ENCODE measurements at regions not wholly inside any gene's neighbourhood (a gene's known extent, or its start where the extent isn't known, plus 50 kb on each side); places are given as distances from the start of the nearest gene placed in this dataset.

GRCh38 chr11:32184041-32184722 is 93.3 kb downstream of the RCN1 start:
- no peak overlapping the region for H3K27ac Mint-ChIP-seq
- H3K27me3 Mint-ChIP-seq, result peaks cover 40% of the 10 kb centered on the region
- H3K36me3 Mint-ChIP-seq, result no peaks in the 10 kb centered on the region
- H3K9me3 Mint-ChIP-seq, result no peaks in the 10 kb centered on the region
- CTCF ChIA-PET, result interaction anchor here (1.2 kb wide), 1 partner anchor 133 kb away, joined by 3 read pairs; no protein-coding TSS in a partner anchor
- H3K4me1 Mint-ChIP-seq, result no peaks in the 10 kb centered on the region
- no peak overlapping the region for H3K4me3 Mint-ChIP-seq
- DNase-seq, result no peak

GRCh38 chr11:32184723-32185376 is 94.0 kb downstream of the RCN1 start:
- no peak overlapping the region for H3K27ac Mint-ChIP-seq

GRCh38 chr11:32186118-32186517 is 95.2 kb downstream of the RCN1 start:
- no peak for DNase-seq
- H3K36me3 Mint-ChIP-seq, result no peaks in the 10 kb centered on the region
- CTCF ChIA-PET, result interaction anchor here (1.6 kb wide), 1 partner anchor 10 kb away, joined by 7 read pairs; no protein-coding TSS in a partner anchor
- H3K27ac Mint-ChIP-seq, result no peak overlapping the region
- H3K9me3 Mint-ChIP-seq, result no peaks in the 10 kb centered on the region
- H3K4me3 Mint-ChIP-seq, result no peak overlapping the region
- peaks cover 30% of the 10 kb centered on the region for H3K27me3 Mint-ChIP-seq
- H3K4me1 Mint-ChIP-seq, result no peaks in the 10 kb centered on the region

More at GRCh38 chr11:32184723-32185376, 94.0 kb downstream of the RCN1 start:
- Mint-ChIP-seq H3K4me1 (no peaks in the 10 kb centered on the region), H3K9me3 (no peaks in the 10 kb centered on the region), H3K36me3 (no peaks in the 10 kb centered on the region), H3K27me3 (peaks cover 34% of the 10 kb centered on the region), H3K4me3 (no peak overlapping the region)
- CTCF ChIA-PET, result no interaction called here
- DNase-seq, result no peak

GRCh38 chr11:32187111-32187510 is 96.2 kb downstream of the RCN1 start:
- Mint-ChIP-seq H3K4me1 (no peaks in the 10 kb centered on the region), H3K4me3 (no peak overlapping the region), H3K27ac (no peak overlapping the region), H3K27me3 (peaks cover 26% of the 10 kb centered on the region), H3K36me3 (no peaks in the 10 kb centered on the region), H3K9me3 (no peaks in the 10 kb centered on the region)
- CTCF ChIA-PET, result no interaction called here
- DNase-seq, result no peak

GRCh38 chr11:32188785-32189184 is 97.9 kb downstream of the RCN1 start:
- Mint-ChIP-seq H3K9me3 (no peaks in the 10 kb centered on the region), H3K4me3 (no peak overlapping the region), H3K36me3 (no peaks in the 10 kb centered on the region), H3K27ac (no peak overlapping the region), H3K27me3 (peaks cover 20% of the 10 kb centered on the region), H3K4me1 (no peaks in the 10 kb centered on the region)
- no peak for DNase-seq
- CTCF ChIA-PET, result no interaction called here

- H3K9me3 Mint-ChIP-seq, result no peaks in the 10 kb centered on the region
- CTCF ChIA-PET, result no interaction called here
- H3K4me3 Mint-ChIP-seq, result no peak overlapping the region
- H3K4me1 Mint-ChIP-seq, result no peaks in the 10 kb centered on the region
- no peak overlapping the region for H3K27ac Mint-ChIP-seq
- H3K27me3 Mint-ChIP-seq, result peaks cover 14% of the 10 kb centered on the region
- no peaks in the 10 kb centered on the region for H3K36me3 Mint-ChIP-seq
- DNase-seq, result no peak
Measured at GRCh38 chr11:32196137-32196536, 105.3 kb downstream of the RCN1 start.

GRCh38 chr11:32198053-32198452 is 107.2 kb downstream of the RCN1 start:
- H3K36me3 Mint-ChIP-seq, result no peaks in the 10 kb centered on the region
- peaks cover 10% of the 10 kb centered on the region for H3K27me3 Mint-ChIP-seq
- DNase-seq, result no peak
- CTCF ChIA-PET, result no interaction called here
- H3K4me1 Mint-ChIP-seq, result no peaks in the 10 kb centered on the region
- no peak overlapping the region for H3K27ac Mint-ChIP-seq
- no peak overlapping the region for H3K4me3 Mint-ChIP-seq
- H3K9me3 Mint-ChIP-seq, result no peaks in the 10 kb centered on the region

- H3K27me3 Mint-ChIP-seq, result peaks cover 5% of the 10 kb centered on the region
- no peaks in the 10 kb centered on the region for H3K4me1 Mint-ChIP-seq
- CTCF ChIA-PET, result no interaction called here
- DNase-seq, result no peak
- H3K4me3 Mint-ChIP-seq, result no peak overlapping the region
- no peak overlapping the region for H3K27ac Mint-ChIP-seq
- H3K36me3 Mint-ChIP-seq, result no peaks in the 10 kb centered on the region
- no peaks in the 10 kb centered on the region for H3K9me3 Mint-ChIP-seq
Measured at GRCh38 chr11:32200136-32200847, 109.4 kb downstream of the RCN1 start.

- H3K4me1 Mint-ChIP-seq, result no peaks in the 10 kb centered on the region
- H3K27ac Mint-ChIP-seq, result no peak overlapping the region
- CTCF ChIA-PET, result no interaction called here
- no peak overlapping the region for H3K4me3 Mint-ChIP-seq
- no peak for DNase-seq
- no peaks in the 10 kb centered on the region for H3K27me3 Mint-ChIP-seq
- no peaks in the 10 kb centered on the region for H3K9me3 Mint-ChIP-seq
- no peaks in the 10 kb centered on the region for H3K36me3 Mint-ChIP-seq
Measured at GRCh38 chr11:32204751-32205150, 113.9 kb downstream of the RCN1 start.

GRCh38 chr11:32210556-32210955 is 119.7 kb downstream of the RCN1 start:
- no peak overlapping the region for H3K27ac Mint-ChIP-seq
- CTCF ChIA-PET, result no interaction called here
- no peaks in the 10 kb centered on the region for H3K9me3 Mint-ChIP-seq
- no peaks in the 10 kb centered on the region for H3K4me1 Mint-ChIP-seq
- H3K36me3 Mint-ChIP-seq, result no peaks in the 10 kb centered on the region
- no peaks in the 10 kb centered on the region for H3K27me3 Mint-ChIP-seq
- H3K4me3 Mint-ChIP-seq, result no peak overlapping the region
- no peak for DNase-seq

- H3K9me3 Mint-ChIP-seq, result no peaks in the 10 kb centered on the region
- H3K27me3 Mint-ChIP-seq, result peaks cover 3% of the 10 kb centered on the region
- no peak overlapping the region for H3K4me3 Mint-ChIP-seq
- H3K27ac Mint-ChIP-seq, result no peak overlapping the region
- CTCF ChIA-PET, result no interaction called here
- DNase-seq, result no peak
- H3K4me1 Mint-ChIP-seq, result no peaks in the 10 kb centered on the region
- no peaks in the 10 kb centered on the region for H3K36me3 Mint-ChIP-seq
Measured at GRCh38 chr11:32213223-32213622, 122.3 kb downstream of the RCN1 start.

GRCh38 chr11:32215157-32215556 is 124.3 kb downstream of the RCN1 start:
- Mint-ChIP-seq H3K9me3 (no peaks in the 10 kb centered on the region), H3K4me1 (no peaks in the 10 kb centered on the region), H3K36me3 (no peaks in the 10 kb centered on the region), H3K4me3 (no peak overlapping the region), H3K27ac (no peak overlapping the region), H3K27me3 (peaks cover 3% of the 10 kb centered on the region)
- CTCF ChIA-PET, result no interaction called here
- no peak for DNase-seq

GRCh38 chr11:32216749-32217148 is 125.9 kb downstream of the RCN1 start:
- H3K4me3 Mint-ChIP-seq, result no peak overlapping the region
- no peaks in the 10 kb centered on the region for H3K9me3 Mint-ChIP-seq
- no peaks in the 10 kb centered on the region for H3K36me3 Mint-ChIP-seq
- peaks cover 3% of the 10 kb centered on the region for H3K27me3 Mint-ChIP-seq
- no peak overlapping the region for H3K27ac Mint-ChIP-seq
- H3K4me1 Mint-ChIP-seq, result no peaks in the 10 kb centered on the region
- no peak for DNase-seq
- CTCF ChIA-PET, result no interaction called here

- H3K36me3 Mint-ChIP-seq, result no peaks in the 10 kb centered on the region
- H3K4me1 Mint-ChIP-seq, result no peaks in the 10 kb centered on the region
- H3K4me3 Mint-ChIP-seq, result no peak overlapping the region
- peaks cover 3% of the 10 kb centered on the region for H3K27me3 Mint-ChIP-seq
- DNase-seq, result no peak
- CTCF ChIA-PET, result interaction anchor here (0.6 to 1.4 kb wide), 2 partner anchors 13 to 677 kb away, joined by 3 to 8 read pairs; no protein-coding TSS in a partner anchor
- H3K27ac Mint-ChIP-seq, result no peak overlapping the region
- H3K9me3 Mint-ChIP-seq, result no peaks in the 10 kb centered on the region
Measured at GRCh38 chr11:32219320-32219719, 128.4 kb downstream of the RCN1 start.
